Endothelial cell of umbilical vein (primary cell): ENCODE measurements at regions not wholly inside any gene's neighbourhood (a gene's known extent, or its start where the extent isn't known, plus 50 kb on each side); places are given as distances from the start of the nearest gene placed in this dataset.

Experiments used
- EZH2 ChIP-seq: IDR thresholded peaks from 2 replicates; pipeline ENCODE4 v1.6.1; 2012; ENCODE audit warnings: borderline replicate concordance, low read depth, mild to moderate bottlenecking, moderate library complexity, low read length, inconsistent platforms; ENCODE audit not compliant: severe bottlenecking
- TF ChIP-seq, protein P1 (sequence below): IDR thresholded peaks from 2 replicates; pipeline ENCODE4 v1.6.1; 2011; ENCODE audit not compliant: insufficient read depth, insufficient read length
- TF ChIP-seq, protein P2 (sequence below), 2 donors: IDR thresholded peaks; 1 replicate in 1 of 2; 2 replicates in 1 of 2; pipeline ENCODE4 v1.5.1; 2011; ENCODE audit warnings: low read length in 2 of 2, mild to moderate bottlenecking in 2 of 2, moderate library complexity in 2 of 2, control low read depth in 1 of 2, inconsistent platforms in 1 of 2, low read depth in 1 of 2; ENCODE audit not compliant: insufficient read depth in 1 of 2; ENCODE audit errors: extremely low read depth in 1 of 2

DNA sequence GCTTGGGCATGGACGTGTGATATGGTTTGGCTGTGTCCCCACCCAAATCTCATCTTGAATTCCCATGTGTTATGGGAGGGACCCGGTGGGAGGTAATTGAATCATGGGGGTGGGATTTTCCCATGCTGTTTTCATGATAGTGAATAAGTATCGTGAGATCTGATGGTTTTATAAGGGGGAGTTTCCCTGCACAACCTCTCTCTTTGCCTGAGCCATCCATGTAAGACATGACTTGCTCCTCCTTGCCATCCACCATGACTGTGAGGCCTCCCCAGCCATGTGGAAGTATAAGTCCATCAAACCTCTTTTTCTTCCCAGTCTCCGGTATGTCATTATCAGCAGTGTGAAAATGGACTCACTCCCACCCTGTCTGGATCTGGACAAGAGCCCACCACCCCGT lies 393.4 kb downstream of the SEC14L1 start:
- no peak for TF ChIP-seq EZH2
- TF ChIP-seq, protein P1, sequence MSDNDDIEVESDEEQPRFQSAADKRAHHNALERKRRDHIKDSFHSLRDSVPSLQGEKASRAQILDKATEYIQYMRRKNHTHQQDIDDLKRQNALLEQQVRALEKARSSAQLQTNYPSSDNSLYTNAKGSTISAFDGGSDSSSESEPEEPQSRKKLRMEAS, result no peak
- TF ChIP-seq, protein P2, sequence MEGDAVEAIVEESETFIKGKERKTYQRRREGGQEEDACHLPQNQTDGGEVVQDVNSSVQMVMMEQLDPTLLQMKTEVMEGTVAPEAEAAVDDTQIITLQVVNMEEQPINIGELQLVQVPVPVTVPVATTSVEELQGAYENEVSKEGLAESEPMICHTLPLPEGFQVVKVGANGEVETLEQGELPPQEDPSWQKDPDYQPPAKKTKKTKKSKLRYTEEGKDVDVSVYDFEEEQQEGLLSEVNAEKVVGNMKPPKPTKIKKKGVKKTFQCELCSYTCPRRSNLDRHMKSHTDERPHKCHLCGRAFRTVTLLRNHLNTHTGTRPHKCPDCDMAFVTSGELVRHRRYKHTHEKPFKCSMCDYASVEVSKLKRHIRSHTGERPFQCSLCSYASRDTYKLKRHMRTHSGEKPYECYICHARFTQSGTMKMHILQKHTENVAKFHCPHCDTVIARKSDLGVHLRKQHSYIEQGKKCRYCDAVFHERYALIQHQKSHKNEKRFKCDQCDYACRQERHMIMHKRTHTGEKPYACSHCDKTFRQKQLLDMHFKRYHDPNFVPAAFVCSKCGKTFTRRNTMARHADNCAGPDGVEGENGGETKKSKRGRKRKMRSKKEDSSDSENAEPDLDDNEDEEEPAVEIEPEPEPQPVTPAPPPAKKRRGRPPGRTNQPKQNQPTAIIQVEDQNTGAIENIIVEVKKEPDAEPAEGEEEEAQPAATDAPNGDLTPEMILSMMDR (IDR thresholded peaks at IDR 0.05; ENCODE audit: extremely low read depth in 1 of 2, insufficient read depth in 1 of 2, low read depth in 1 of 2, low read length in 2 of 2), result no peak
